GM06990 (cell line): ENCODE measurements at regions not wholly inside any gene's neighbourhood (a gene's known extent, or its start where the extent isn't known, plus 50 kb on each side); places are given as distances from the start of the nearest gene placed in this dataset.
"Not testable (repeated sequence)": the region's sequence is repeated elsewhere in the genome, so short reads cannot be mapped to it uniquely, and the experiment has no call there.

Experiments used
- DNase-seq: peaks from one replicate; pipeline ENCODE4 v3.0.0-alpha.2; 2011; ENCODE audit not compliant: insufficient read length; ENCODE audit errors: extremely low read depth
- H3K27me3 ChIP-seq: replicated peaks from 2 replicates; pipeline ENCODE4 v1.6.0; 2011; ENCODE audit warnings: low read length; ENCODE audit not compliant: control insufficient read depth, insufficient read depth
- H3K36me3 ChIP-seq: 2 replicates; pipeline ENCODE4 v1.5.1; 2011; ENCODE audit warnings: low read length; ENCODE audit not compliant: control insufficient read depth, insufficient read depth
- H3K4me3 ChIP-seq: replicated peaks from 2 replicates; pipeline ENCODE4 v1.5.1; 2011; ENCODE audit warnings: low read depth, mild to moderate bottlenecking, control low read depth, low read length
- CTCF ChIP-seq: IDR thresholded peaks from 2 replicates; pipeline ENCODE4 v1.5.1; 2011; ENCODE audit warnings: low read length, control low read depth, mild to moderate bottlenecking, inconsistent platforms; ENCODE audit not compliant: insufficient read depth, poor library complexity, severe bottlenecking

- no peak for TF ChIP-seq CTCF
- H3K27me3 ChIP-seq: no peaks in the 10 kb centered on the region
- H3K36me3 ChIP-seq: no peaks in the 10 kb centered on the region
- DNase-seq: no peak
- no peak overlapping the region for H3K4me3 ChIP-seq
Measured at GRCh38 chr5:108548684-108549596, 167.0 kb upstream of the FBXL17 start.

GRCh38 chr5:108546939-108547338 lies 165.0 kb upstream of the FBXL17 start:
- TF ChIP-seq CTCF: no peak
- Histone ChIP-seq H3K27me3 (no peaks in the 10 kb centered on the region), H3K36me3 (no peaks in the 10 kb centered on the region), H3K4me3 (no peak overlapping the region)
- DNase-seq: no peak

- Histone ChIP-seq H3K4me3 (no peak overlapping the region), H3K27me3 (no peaks in the 10 kb centered on the region), H3K36me3 (no peaks in the 10 kb centered on the region)
- no peak for TF ChIP-seq CTCF
- no peak for DNase-seq
Measured at GRCh38 chr5:108545301-108545700, 163.4 kb upstream of the FBXL17 start.

GRCh38 chr5:108543486-108543885 lies 161.6 kb upstream of the FBXL17 start:
- no peak for DNase-seq
- no peak for TF ChIP-seq CTCF
- no peaks in the 10 kb centered on the region for H3K27me3 ChIP-seq
- no peak overlapping the region for H3K4me3 ChIP-seq
- H3K36me3 ChIP-seq: no peaks in the 10 kb centered on the region

- H3K36me3 ChIP-seq: no peaks in the 10 kb centered on the region
- TF ChIP-seq CTCF: no peak
- H3K4me3 ChIP-seq: no peak overlapping the region
- DNase-seq: no peak
- no peaks in the 10 kb centered on the region for H3K27me3 ChIP-seq
Measured at GRCh38 chr5:108541836-108542235, 159.9 kb upstream of the FBXL17 start.

GRCh38 chr5:108536321-108536720 lies 154.4 kb upstream of the FBXL17 start:
- Histone ChIP-seq H3K4me3 (no peak overlapping the region), H3K27me3 (no peaks in the 10 kb centered on the region), H3K36me3 (no peaks in the 10 kb centered on the region)
- no peak for TF ChIP-seq CTCF
- no peak for DNase-seq

- not testable (repeated sequence) for H3K27me3 ChIP-seq, DNase-seq, H3K36me3 ChIP-seq, H3K4me3 ChIP-seq
Measured at GRCh38 chr5:108532129-108532445, 150.2 kb upstream of the FBXL17 start.
